Tibial nerve (tissue), 3 donors: ENCODE measurements at regions not wholly inside any gene's neighbourhood (a gene's known extent, or its start where the extent isn't known, plus 50 kb on each side); places are given as distances from the start of the nearest gene placed in this dataset.

Experiments used
- CTCF ChIP-seq, 5 experiments: fragments of 200-600 bp in 3 of 5; fragments of 450-650 bp in 2 of 5; sonication (generic) in 3 of 5; IDR thresholded peaks; one replicate each; pipeline ENCODE4 v1.5.1; 2016 to 2019; ENCODE audit warnings: antibody characterized with exemption in 5 of 5, mild to moderate bottlenecking in 3 of 5, moderate library complexity in 2 of 5
- POLR2A ChIP-seq, 2 donors: fragments of 450-650 bp; IDR thresholded peaks; one replicate each; pipeline ENCODE4 v1.6.1; 2017; ENCODE audit warnings: antibody characterized with exemption in 2 of 2, mild to moderate bottlenecking in 2 of 2, moderate library complexity in 2 of 2

DNA sequence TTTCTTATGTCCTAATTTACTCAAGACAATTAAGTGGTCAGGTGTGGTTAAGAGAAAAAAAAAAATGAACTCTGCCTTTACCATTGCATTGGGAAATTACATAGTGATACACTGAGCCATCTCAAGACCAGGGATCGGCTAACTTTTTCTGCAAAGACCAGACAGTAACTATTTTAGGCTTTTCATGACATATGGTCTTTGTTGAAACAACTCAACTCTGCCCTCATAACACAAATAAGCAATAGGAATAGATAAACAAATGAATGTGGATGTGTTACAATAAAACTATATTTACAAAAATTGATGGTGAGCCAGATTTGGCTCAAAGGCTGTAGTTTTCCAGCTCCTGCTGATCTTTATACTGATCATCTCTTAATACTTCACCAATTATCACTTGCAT, 632.6 kb upstream of the INTU start:
- no peak for TF ChIP-seq CTCF (IDR thresholded peaks at IDR 0.05)
- TF ChIP-seq POLR2A (IDR thresholded peaks at IDR 0.05), result no peak
